Thyroid gland (tissue), 4 donors: ENCODE measurements at regions not wholly inside any gene's neighbourhood (a gene's known extent, or its start where the extent isn't known, plus 50 kb on each side); places are given as distances from the start of the nearest gene placed in this dataset.

Experiments
- DNase-seq, 2 donors: peaks; one replicate each; pipeline ENCODE4 v3.0.0-alpha.2; 2019
- H3K27ac ChIP-seq, 3 donors: fragments of 200-600 bp; sonication (generic); 1 replicate in 2 of 3; 2 replicates in 1 of 3; pipeline ENCODE4 v1.5.1; 2016 to 2019; ENCODE audit warnings: mild to moderate bottlenecking in 1 of 3, moderate library complexity in 1 of 3
- H3K27me3 ChIP-seq: fragments of 200-600 bp; sonication (generic); one replicate; pipeline ENCODE4 v1.5.1; 2019
- H3K36me3 ChIP-seq, 2 donors: fragments of 200-600 bp; sonication (generic); one replicate each; pipeline ENCODE4 v1.5.1; 2016 to 2019
- H3K4me1 ChIP-seq, 2 donors: fragments of 200-600 bp; sonication (generic); one replicate each; pipeline ENCODE4 v1.5.1; 2017 to 2019
- H3K4me3 ChIP-seq, 3 donors: fragments of 200-600 bp; sonication (generic); replicated peaks in 1 of 3; 1 replicate in 2 of 3; 2 replicates in 1 of 3; pipeline ENCODE4 v1.5.1; 2016; ENCODE audit warnings: mild to moderate bottlenecking in 1 of 3
- H3K9me3 ChIP-seq: fragments of 200-600 bp; sonication (generic); one replicate; pipeline ENCODE4 v1.5.1; 2017
- POLR2A ChIP-seq, 2 donors: fragments of 450-650 bp; IDR thresholded peaks; one replicate each; pipeline ENCODE4 v1.6.1; 2017; ENCODE audit warnings: antibody characterized with exemption in 2 of 2, mild to moderate bottlenecking in 2 of 2, moderate library complexity in 1 of 2
- WGBS, 2 donors: methylation state at CpG; one replicate each; pipeline ENCODE4 v1.1.5; 2017; 5-methylcytosine and 5-hydroxymethylcytosine counted together
- intact Hi-C: fragments of 100-400 bp; cut with DNase I; formaldehyde crosslinking; loops from one replicate; pipeline ENCODE4 v1.15.1; 2023
- TF ChIP-seq, protein P1 (sequence below), 6 experiments: fragments of 200-600 bp in 3 of 6; fragments of 450-650 bp in 3 of 6; sonication (generic) in 3 of 6; IDR thresholded peaks; one replicate each; pipeline ENCODE4 v1.5.1; 2016 to 2019; ENCODE audit warnings: antibody characterized with exemption in 6 of 6, mild to moderate bottlenecking in 2 of 6, inconsistent platforms in 1 of 6, moderate library complexity in 1 of 6

GRCh38 chr12:23108957-23109356 lies 484.0 kb downstream of the ETNK1 start:
- no peaks in the 10 kb centered on the region for H3K36me3 ChIP-seq
- no peak for DNase-seq
- intact Hi-C loops, result no loop called here
- TF ChIP-seq POLR2A (IDR thresholded peaks at IDR 0.05), result no peak
- TF ChIP-seq, protein P1, sequence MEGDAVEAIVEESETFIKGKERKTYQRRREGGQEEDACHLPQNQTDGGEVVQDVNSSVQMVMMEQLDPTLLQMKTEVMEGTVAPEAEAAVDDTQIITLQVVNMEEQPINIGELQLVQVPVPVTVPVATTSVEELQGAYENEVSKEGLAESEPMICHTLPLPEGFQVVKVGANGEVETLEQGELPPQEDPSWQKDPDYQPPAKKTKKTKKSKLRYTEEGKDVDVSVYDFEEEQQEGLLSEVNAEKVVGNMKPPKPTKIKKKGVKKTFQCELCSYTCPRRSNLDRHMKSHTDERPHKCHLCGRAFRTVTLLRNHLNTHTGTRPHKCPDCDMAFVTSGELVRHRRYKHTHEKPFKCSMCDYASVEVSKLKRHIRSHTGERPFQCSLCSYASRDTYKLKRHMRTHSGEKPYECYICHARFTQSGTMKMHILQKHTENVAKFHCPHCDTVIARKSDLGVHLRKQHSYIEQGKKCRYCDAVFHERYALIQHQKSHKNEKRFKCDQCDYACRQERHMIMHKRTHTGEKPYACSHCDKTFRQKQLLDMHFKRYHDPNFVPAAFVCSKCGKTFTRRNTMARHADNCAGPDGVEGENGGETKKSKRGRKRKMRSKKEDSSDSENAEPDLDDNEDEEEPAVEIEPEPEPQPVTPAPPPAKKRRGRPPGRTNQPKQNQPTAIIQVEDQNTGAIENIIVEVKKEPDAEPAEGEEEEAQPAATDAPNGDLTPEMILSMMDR (IDR thresholded peaks at IDR 0.05), result no peak
- H3K4me1 ChIP-seq, result no peaks in the 10 kb centered on the region
- no peaks in the 10 kb centered on the region for H3K27me3 ChIP-seq
- H3K9me3 ChIP-seq, result no peaks in the 10 kb centered on the region
- H3K27ac ChIP-seq, result no peak overlapping the region
- WGBS, 2 donors, result 64 to 72% methylated on average over 4 of the region's 4 CpGs
- no peak overlapping the region for H3K4me3 ChIP-seq

- Histone ChIP-seq H3K4me1 (no peaks in the 10 kb centered on the region), H3K27me3 (no peaks in the 10 kb centered on the region), H3K36me3 (no peaks in the 10 kb centered on the region), H3K27ac (no peak overlapping the region), H3K9me3 (no peaks in the 10 kb centered on the region), H3K4me3 (no peak overlapping the region)
- no peak for DNase-seq
- TF ChIP-seq, protein P1 (IDR thresholded peaks at IDR 0.05), result no peak
- no peak for TF ChIP-seq POLR2A (IDR thresholded peaks at IDR 0.05)
- 76 to 80% methylated on average over 4 of the region's 4 CpGs for WGBS, 2 donors
- intact Hi-C loops, result no loop called here
Observed at GRCh38 chr12:23113781-23114180, 488.8 kb downstream of the ETNK1 start.

DNA sequence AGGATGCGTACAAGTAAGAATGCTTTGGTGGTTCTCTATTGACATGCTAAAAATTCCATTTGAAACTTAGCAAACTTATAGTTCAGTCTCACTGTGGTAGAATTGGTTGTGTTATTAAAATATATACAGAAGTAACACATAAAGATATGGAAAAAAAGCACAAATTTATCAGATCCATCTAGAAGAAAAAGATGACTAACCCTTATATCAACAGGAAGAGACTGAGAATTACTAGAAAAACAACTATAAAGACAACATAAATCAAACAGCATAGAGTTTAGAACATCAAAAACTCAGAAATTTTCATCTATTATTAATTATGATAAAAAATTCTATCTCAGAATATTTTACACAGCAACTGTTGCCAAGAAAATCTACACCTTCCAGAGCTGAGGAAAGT lies 491.0 kb downstream of the ETNK1 start:
- H3K36me3 ChIP-seq, result no peaks in the 10 kb centered on the region
- H3K27me3 ChIP-seq, result no peaks in the 10 kb centered on the region
- no peaks in the 10 kb centered on the region for H3K4me1 ChIP-seq
- H3K4me3 ChIP-seq, result no peak overlapping the region
- WGBS, 2 donors, result 95 to 96% methylated on average over 1 of the region's 1 CpG
- H3K9me3 ChIP-seq, result no peaks in the 10 kb centered on the region
- intact Hi-C loops, result no loop called here
- no peak overlapping the region for H3K27ac ChIP-seq
- DNase-seq, result no peak
- TF ChIP-seq POLR2A (IDR thresholded peaks at IDR 0.05), result no peak
- TF ChIP-seq, protein P1 (IDR thresholded peaks at IDR 0.05), result no peak

GRCh38 chr12:23126794-23127193 lies 501.8 kb downstream of the ETNK1 start:
- no peak for DNase-seq
- 37 to 42% methylated on average over 2 of the region's 2 CpGs for WGBS, 2 donors
- intact Hi-C loops, result no loop called here
- Histone ChIP-seq H3K4me3 (no peak overlapping the region), H3K4me1 (no peaks in the 10 kb centered on the region), H3K27me3 (no peaks in the 10 kb centered on the region), H3K9me3 (no peaks in the 10 kb centered on the region), H3K27ac (no peak overlapping the region), H3K36me3 (no peaks in the 10 kb centered on the region)
- TF ChIP-seq POLR2A (IDR thresholded peaks at IDR 0.05), result no peak
- TF ChIP-seq, protein P1 (IDR thresholded peaks at IDR 0.05), result no peak

GRCh38 chr12:23127701-23128100 lies 502.7 kb downstream of the ETNK1 start:
- no peak for DNase-seq
- TF ChIP-seq, protein P1 (IDR thresholded peaks at IDR 0.05), result no peak
- TF ChIP-seq POLR2A (IDR thresholded peaks at IDR 0.05), result no peak
- H3K27ac ChIP-seq, result no peak overlapping the region
- no peaks in the 10 kb centered on the region for H3K27me3 ChIP-seq
- H3K4me3 ChIP-seq, result no peak overlapping the region
- intact Hi-C loops, result no loop called here
- no peaks in the 10 kb centered on the region for H3K36me3 ChIP-seq
- H3K4me1 ChIP-seq, result no peaks in the 10 kb centered on the region
- WGBS, 2 donors, result 89% methylated on average over 3 of the region's 3 CpGs
- H3K9me3 ChIP-seq, result no peaks in the 10 kb centered on the region
